Trophoblast cell (in vitro differentiated cells and primary cell): ENCODE measurements at regions not wholly inside any gene's neighbourhood (a gene's known extent, or its start where the extent isn't known, plus 50 kb on each side); places are given as distances from the start of the nearest gene placed in this dataset.

Experiments used
- DNase-seq, 2 donors: peaks; one replicate each; pipeline ENCODE4 v3.0.0-alpha.2; 2016
- H2AFZ ChIP-seq: 2 replicates; pipeline ENCODE4 v1.6.1; 2013; ENCODE audit warnings: low read length, moderate library complexity, mild to moderate bottlenecking; ENCODE audit not compliant: insufficient read depth, poor library complexity
- H2AK5ac ChIP-seq: 2 replicates; pipeline ENCODE4 v1.6.1; 2013; ENCODE audit warnings: mild to moderate bottlenecking, low read length
- H2BK120ac ChIP-seq: 2 replicates; pipeline ENCODE4 v1.6.1; 2013; ENCODE audit warnings: low read length, mild to moderate bottlenecking, moderate library complexity; ENCODE audit not compliant: insufficient read depth, poor library complexity
- H2BK12ac ChIP-seq: 2 replicates; pipeline ENCODE4 v1.6.1; 2013; ENCODE audit warnings: mild to moderate bottlenecking, low read length, moderate library complexity
- H2BK5ac ChIP-seq: 2 replicates; pipeline ENCODE4 v1.6.1; 2013; ENCODE audit warnings: low read length, low read depth, moderate library complexity, mild to moderate bottlenecking; ENCODE audit not compliant: poor library complexity
- H3K14ac ChIP-seq: 2 replicates; pipeline ENCODE4 v1.6.1; 2013; ENCODE audit warnings: mild to moderate bottlenecking, low read length
- H3K18ac ChIP-seq: 2 replicates; pipeline ENCODE4 v1.6.1; 2013; ENCODE audit warnings: mild to moderate bottlenecking, low read length
- H3K23ac ChIP-seq: 2 replicates; pipeline ENCODE4 v1.6.1; 2013; ENCODE audit warnings: low read length
- H3K27ac ChIP-seq: 2 replicates; pipeline ENCODE4 v1.5.1; 2013; ENCODE audit warnings: low read depth, mild to moderate bottlenecking, inconsistent platforms, low read length, moderate library complexity
- H3K27me3 ChIP-seq: 2 replicates; pipeline ENCODE4 v1.6.1; 2013; ENCODE audit warnings: inconsistent platforms, mild to moderate bottlenecking, low read length, moderate library complexity; ENCODE audit not compliant: insufficient read depth
- H3K36me3 ChIP-seq, 2 experiments: 1 replicate in 1 of 2; 2 replicates in 1 of 2; pipeline ENCODE4 v1.6.1; 2013; ENCODE audit warnings: low read length in 2 of 2, mild to moderate bottlenecking in 2 of 2, moderate library complexity in 1 of 2; ENCODE audit not compliant: insufficient read depth in 2 of 2, control insufficient read depth in 1 of 2
- H3K4ac ChIP-seq: 2 replicates; pipeline ENCODE4 v1.6.1; 2013; ENCODE audit warnings: low read depth, mild to moderate bottlenecking, low read length, moderate library complexity
- H3K4me1 ChIP-seq, 2 experiments: 1 replicate in 1 of 2; 2 replicates in 1 of 2; pipeline ENCODE4 v1.6.1; 2013; ENCODE audit warnings: low read length in 2 of 2, mild to moderate bottlenecking in 2 of 2, moderate library complexity in 1 of 2; ENCODE audit not compliant: insufficient read depth in 2 of 2, control insufficient read depth in 1 of 2
- H3K4me2 ChIP-seq: 2 replicates; pipeline ENCODE4 v1.6.1; 2013; ENCODE audit warnings: inconsistent platforms, mild to moderate bottlenecking, low read length, moderate library complexity
- H3K4me3 ChIP-seq: 2 replicates; pipeline ENCODE4 v1.5.1; 2013; ENCODE audit warnings: mild to moderate bottlenecking, low read depth, low read length, inconsistent platforms
- H3K79me1 ChIP-seq: one replicate; pipeline ENCODE4 v1.6.1; 2013; ENCODE audit warnings: low read length
- H3K79me2 ChIP-seq: 2 replicates; pipeline ENCODE4 v1.6.1; 2013; ENCODE audit warnings: low read length, mild to moderate bottlenecking; ENCODE audit not compliant: control insufficient read depth, insufficient read depth, poor library complexity
- H3K9ac ChIP-seq: 2 replicates; pipeline ENCODE4 v1.6.1; 2013; ENCODE audit warnings: mild to moderate bottlenecking, low read length
- H3K9me3 ChIP-seq: 2 replicates; pipeline ENCODE4 v1.6.1; 2013; ENCODE audit warnings: low read depth, mild to moderate bottlenecking, control low read depth, inconsistent platforms, low read length; ENCODE audit not compliant: insufficient read depth
- H4K12ac ChIP-seq: 2 replicates; pipeline ENCODE4 v1.6.1; 2013; ENCODE audit warnings: low read depth, mild to moderate bottlenecking, low read length, moderate library complexity
- H4K8ac ChIP-seq: 2 replicates; pipeline ENCODE4 v1.6.1; 2013; ENCODE audit warnings: low read depth, mild to moderate bottlenecking, low read length, moderate library complexity
- H4K91ac ChIP-seq: one replicate; pipeline ENCODE4 v1.6.1; 2013; ENCODE audit warnings: low read depth, mild to moderate bottlenecking, low read length, moderate library complexity
- WGBS: extraction: QIAGEN DNeasy Blood & Tissue Kit; methylation state at CpG from one replicate; pipeline ENCODE4 v1.1.7; 2013; ENCODE audit warnings: missing lambda C conversion rate; ENCODE audit not compliant: insufficient read length, insufficient coverage; ENCODE audit errors: extremely low coverage; 5-methylcytosine and 5-hydroxymethylcytosine counted together

DNA sequence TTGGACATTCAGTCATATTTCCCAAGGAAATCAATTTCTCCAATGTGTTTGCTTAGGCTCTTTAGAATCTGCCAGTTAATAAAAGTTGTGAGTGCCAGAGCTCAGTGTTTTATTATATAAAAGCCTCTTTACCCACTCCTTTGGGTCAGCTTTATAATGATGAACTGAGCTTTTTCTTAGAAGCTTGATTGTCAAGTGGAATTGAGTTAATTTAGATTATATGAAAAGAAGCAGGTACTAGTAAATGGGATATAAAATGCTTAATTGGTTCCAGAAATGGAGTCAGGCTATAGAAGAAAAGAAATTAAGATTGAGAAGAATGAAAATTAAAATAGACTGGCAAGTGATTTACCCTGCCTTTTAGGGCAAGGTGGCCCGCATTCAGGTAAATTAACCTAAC lies 363.2 kb downstream of the SLITRK6 start:
- Histone ChIP-seq H3K4me3 (no peak overlapping the region), H3K27me3 (no peaks in the 10 kb centered on the region), H3K18ac (no peak overlapping the region), H3K4ac (no peak overlapping the region), H2BK120ac (no peak overlapping the region), H3K36me3 (no peaks in the 10 kb centered on the region), H3K27ac (no peak overlapping the region), H2BK5ac (no peak overlapping the region), H3K23ac (no peak overlapping the region), H3K4me1 (no peaks in the 10 kb centered on the region), H3K9me3 (peaks cover 4% of the 10 kb centered on the region), H4K91ac (no peak overlapping the region), H4K8ac (no peak overlapping the region), H4K12ac (no peak overlapping the region), H2AK5ac (no peak overlapping the region), H3K79me1 (peaks cover 2% of the 10 kb centered on the region), H3K79me2 (no peaks in the 10 kb centered on the region), H3K14ac (no peak overlapping the region), H2BK12ac (no peak overlapping the region), H3K9ac (no peak overlapping the region), H3K4me2 (no peak overlapping the region), H2AFZ (no peak overlapping the region)
- no peak for DNase-seq
- no CpG with 5 or more reads among the region's 1 CpG for WGBS

- H3K4me3 ChIP-seq, result no peak overlapping the region
- no peak overlapping the region for H2BK5ac ChIP-seq
- DNase-seq, result no peak
- H3K27me3 ChIP-seq, result no peaks in the 10 kb centered on the region
- no peak overlapping the region for H4K8ac ChIP-seq
- H3K23ac ChIP-seq, result no peak overlapping the region
- no peak overlapping the region for H2AFZ ChIP-seq
- no peak overlapping the region for H3K14ac ChIP-seq
- H2BK12ac ChIP-seq, result no peak overlapping the region
- H3K79me1 ChIP-seq, result peaks cover 2% of the 10 kb centered on the region
- peaks cover 8% of the 10 kb centered on the region for H3K9me3 ChIP-seq
- H4K12ac ChIP-seq, result no peak overlapping the region
- no peak overlapping the region for H2BK120ac ChIP-seq
- H2AK5ac ChIP-seq, result no peak overlapping the region
- no peak overlapping the region for H3K18ac ChIP-seq
- no peak overlapping the region for H3K9ac ChIP-seq
- no peak overlapping the region for H3K27ac ChIP-seq
- no peak overlapping the region for H4K91ac ChIP-seq
- H3K36me3 ChIP-seq, result no peaks in the 10 kb centered on the region
- H3K4me2 ChIP-seq, result no peak overlapping the region
- no peaks in the 10 kb centered on the region for H3K4me1 ChIP-seq
- no peak overlapping the region for H3K4ac ChIP-seq
- H3K79me2 ChIP-seq, result no peaks in the 10 kb centered on the region
Measured at GRCh38 chr13:85434927-85435326, 364.3 kb downstream of the SLITRK6 start.

- no peak overlapping the region for H3K14ac ChIP-seq
- no peak overlapping the region for H4K12ac ChIP-seq
- no peak overlapping the region for H3K4me3 ChIP-seq
- no peak overlapping the region for H3K23ac ChIP-seq
- H4K8ac ChIP-seq, result no peak overlapping the region
- H4K91ac ChIP-seq, result no peak overlapping the region
- no peak overlapping the region for H3K27ac ChIP-seq
- no peak overlapping the region for H3K18ac ChIP-seq
- no peaks in the 10 kb centered on the region for H3K4me1 ChIP-seq
- no peaks in the 10 kb centered on the region for H3K27me3 ChIP-seq
- H2BK5ac ChIP-seq, result no peak overlapping the region
- no peak overlapping the region for H2BK120ac ChIP-seq
- H3K9ac ChIP-seq, result no peak overlapping the region
- no peaks in the 10 kb centered on the region for H3K36me3 ChIP-seq
- H2AK5ac ChIP-seq, result no peak overlapping the region
- no peak overlapping the region for H3K4me2 ChIP-seq
- H3K79me2 ChIP-seq, result no peaks in the 10 kb centered on the region
- peaks cover 8% of the 10 kb centered on the region for H3K9me3 ChIP-seq
- no peak overlapping the region for H2AFZ ChIP-seq
- H3K4ac ChIP-seq, result no peak overlapping the region
- peaks cover 2% of the 10 kb centered on the region for H3K79me1 ChIP-seq
- DNase-seq, result no peak
- H2BK12ac ChIP-seq, result no peak overlapping the region
Measured at GRCh38 chr13:85432881-85433280, 366.3 kb downstream of the SLITRK6 start.

DNA sequence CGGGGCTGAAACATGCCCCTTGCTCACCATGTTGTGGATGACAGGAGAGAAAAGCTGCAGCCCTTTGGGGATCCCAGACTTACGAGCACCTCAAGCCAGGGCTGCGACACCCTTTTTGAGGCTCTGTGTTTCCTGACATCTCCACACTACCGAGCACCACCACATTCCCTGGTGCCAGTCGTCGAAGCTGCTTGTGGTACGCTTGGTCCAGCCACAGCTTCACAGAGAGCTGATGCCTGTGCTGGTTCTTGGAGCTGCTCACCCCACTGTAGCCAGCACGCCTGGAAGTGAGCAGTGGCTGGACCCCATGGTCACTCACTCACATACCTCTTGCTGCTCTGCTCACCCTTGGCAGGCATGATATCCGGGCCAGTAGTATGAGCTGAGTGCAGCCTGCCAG lies 367.5 kb downstream of the SLITRK6 start:
- H3K18ac ChIP-seq, result no peak overlapping the region

More for the DNA sequence above, 367.5 kb downstream of the SLITRK6 start:
- Histone ChIP-seq H3K79me1 (peaks cover 2% of the 10 kb centered on the region), H3K4me1 (no peaks in the 10 kb centered on the region), H2BK12ac (peak overlapping the region; percentile 69), H3K4me2 (no peak overlapping the region), H4K12ac (no peak overlapping the region), H4K8ac (peak overlapping the region; percentile 28), H3K4me3 (no peak overlapping the region), H3K9me3 (peaks cover 8% of the 10 kb centered on the region), H3K9ac (no peak overlapping the region), H3K14ac (peak overlapping the region; percentile 42), H2BK5ac (peak overlapping the region; percentile 47), H2AFZ (no peak overlapping the region), H4K91ac (peak overlapping the region; percentile 53), H3K23ac (no peak overlapping the region), H2BK120ac (no peak overlapping the region), H3K27ac (no peak overlapping the region), H3K27me3 (no peaks in the 10 kb centered on the region), H3K4ac (no peak overlapping the region), H3K36me3 (no peaks in the 10 kb centered on the region), H3K79me2 (no peaks in the 10 kb centered on the region), H2AK5ac (peak overlapping the region; percentile 66)
- DNase-seq, result no peak
- WGBS, result no CpG with 5 or more reads among the region's 9 CpGs
